H1 (cell line): ENCODE measurements at regions not wholly inside any gene's neighbourhood (a gene's known extent, or its start where the extent isn't known, plus 50 kb on each side); places are given as distances from the start of the nearest gene placed in this dataset.

Experiments used
- ASH2L ChIP-seq: fragments of 200-600, 300-600 bp; sonication (generic); IDR thresholded peaks from one replicate; pipeline ENCODE4 v1.7.1; 2017; ENCODE audit warnings: low read length
- EGR1 ChIP-seq: IDR thresholded peaks from 2 replicates; pipeline ENCODE4 v1.6.1; 2011; ENCODE audit warnings: low read depth, low read length, borderline replicate concordance
- JUN ChIP-seq: IDR thresholded peaks from 2 replicates; pipeline ENCODE4 v1.6.1; 2011; ENCODE audit warnings: low read depth, mild to moderate bottlenecking, improper control_type of control experiment, low read length
- SAP30 ChIP-seq: fragments of 300-600 bp; sonication (generic); IDR thresholded peaks from 2 replicates; pipeline ENCODE4 v1.7.1; 2012; ENCODE audit warnings: low read length, moderate library complexity, mild to moderate bottlenecking, inconsistent platforms; ENCODE audit not compliant: insufficient read depth, insufficient replicate concordance
- ZNF274 ChIP-seq: IDR thresholded peaks from 2 replicates; pipeline ENCODE4 v1.7.0; 2012; ENCODE audit warnings: low read length, borderline replicate concordance; ENCODE audit errors: extremely low read depth
- TF ChIP-seq, protein P1 (sequence below), 3 experiments: IDR thresholded peaks; 1 replicate in 2 of 3; 2 replicates in 1 of 3; pipeline versions ENCODE4 v1.5.1 to v1.6.1; 2011; ENCODE audit warnings: low read length in 3 of 3, mild to moderate bottlenecking in 3 of 3, inconsistent platforms in 2 of 3, low read depth in 1 of 3, moderate library complexity in 1 of 3; ENCODE audit not compliant: insufficient read depth in 1 of 3; ENCODE audit errors: control extremely low read depth in 1 of 3
- TF ChIP-seq, protein P2 (sequence below): IDR thresholded peaks from 2 replicates; pipeline ENCODE4 v1.6.1; 2011; ENCODE audit warnings: low read depth, mild to moderate bottlenecking, low read length; ENCODE audit not compliant: insufficient read depth

DNA sequence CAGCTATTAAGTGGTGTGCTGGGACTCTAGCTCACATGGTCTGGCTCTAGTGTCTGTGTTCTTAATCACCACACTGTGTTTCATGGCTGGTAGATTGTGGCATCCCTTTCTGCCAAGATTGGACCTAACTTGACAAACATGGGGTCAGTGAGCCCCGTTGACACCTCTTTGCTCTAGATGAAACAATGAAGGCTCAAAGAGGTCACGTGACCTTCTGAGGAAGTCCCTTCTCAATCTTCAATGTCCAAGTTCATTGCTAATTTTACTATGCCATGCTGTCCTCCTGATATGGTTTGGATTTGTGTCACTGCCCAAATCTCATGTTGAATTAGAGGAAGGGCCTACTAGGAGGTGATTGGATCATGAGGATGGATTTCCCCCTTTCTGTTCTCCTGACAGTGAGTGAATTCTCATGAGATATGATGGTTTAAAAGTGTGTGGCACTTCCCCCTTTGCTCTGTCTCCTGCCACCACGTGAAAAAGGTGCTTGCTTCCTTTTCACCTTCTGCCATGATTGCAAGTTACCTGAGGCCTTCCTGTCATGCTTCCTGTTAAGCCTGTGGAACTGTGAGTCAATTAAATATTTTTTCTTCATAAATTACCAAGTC, 177.8 kb upstream of the MYLIP start:
- TF ChIP-seq, protein P1, sequence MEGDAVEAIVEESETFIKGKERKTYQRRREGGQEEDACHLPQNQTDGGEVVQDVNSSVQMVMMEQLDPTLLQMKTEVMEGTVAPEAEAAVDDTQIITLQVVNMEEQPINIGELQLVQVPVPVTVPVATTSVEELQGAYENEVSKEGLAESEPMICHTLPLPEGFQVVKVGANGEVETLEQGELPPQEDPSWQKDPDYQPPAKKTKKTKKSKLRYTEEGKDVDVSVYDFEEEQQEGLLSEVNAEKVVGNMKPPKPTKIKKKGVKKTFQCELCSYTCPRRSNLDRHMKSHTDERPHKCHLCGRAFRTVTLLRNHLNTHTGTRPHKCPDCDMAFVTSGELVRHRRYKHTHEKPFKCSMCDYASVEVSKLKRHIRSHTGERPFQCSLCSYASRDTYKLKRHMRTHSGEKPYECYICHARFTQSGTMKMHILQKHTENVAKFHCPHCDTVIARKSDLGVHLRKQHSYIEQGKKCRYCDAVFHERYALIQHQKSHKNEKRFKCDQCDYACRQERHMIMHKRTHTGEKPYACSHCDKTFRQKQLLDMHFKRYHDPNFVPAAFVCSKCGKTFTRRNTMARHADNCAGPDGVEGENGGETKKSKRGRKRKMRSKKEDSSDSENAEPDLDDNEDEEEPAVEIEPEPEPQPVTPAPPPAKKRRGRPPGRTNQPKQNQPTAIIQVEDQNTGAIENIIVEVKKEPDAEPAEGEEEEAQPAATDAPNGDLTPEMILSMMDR (IDR thresholded peaks at IDR 0.05; ENCODE audit: control extremely low read depth in 1 of 3, insufficient read depth in 1 of 3, low read depth in 1 of 3, low read length in 3 of 3), result no peak
- TF ChIP-seq EGR1 (no peak), JUN (no peak), SAP30 (no peak), ZNF274 (no peak), ASH2L (no peak)
- TF ChIP-seq, protein P2, sequence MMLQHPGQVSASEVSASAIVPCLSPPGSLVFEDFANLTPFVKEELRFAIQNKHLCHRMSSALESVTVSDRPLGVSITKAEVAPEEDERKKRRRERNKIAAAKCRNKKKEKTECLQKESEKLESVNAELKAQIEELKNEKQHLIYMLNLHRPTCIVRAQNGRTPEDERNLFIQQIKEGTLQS, result no peak
